22Rv1 (cell line): ENCODE measurements at regions not wholly inside any gene's neighbourhood (a gene's known extent, or its start where the extent isn't known, plus 50 kb on each side); places are given as distances from the start of the nearest gene placed in this dataset.

ENCODE experiments used
- H3K27ac ChIP-seq: fragments of 450-650 bp; 2 replicates; pipeline ENCODE4 v1.5.1; 2017
- ZFX ChIP-seq: fragments of 450-650 bp; IDR thresholded peaks from 2 replicates; pipeline ENCODE4 v1.6.1; 2017; ENCODE audit warnings: antibody characterized with exemption, borderline replicate concordance
- TF ChIP-seq, protein P1 (sequence below): fragments of 450-650 bp; IDR thresholded peaks from 2 replicates; pipeline ENCODE4 v1.5.1; 2017; ENCODE audit warnings: mild to moderate bottlenecking

DNA sequence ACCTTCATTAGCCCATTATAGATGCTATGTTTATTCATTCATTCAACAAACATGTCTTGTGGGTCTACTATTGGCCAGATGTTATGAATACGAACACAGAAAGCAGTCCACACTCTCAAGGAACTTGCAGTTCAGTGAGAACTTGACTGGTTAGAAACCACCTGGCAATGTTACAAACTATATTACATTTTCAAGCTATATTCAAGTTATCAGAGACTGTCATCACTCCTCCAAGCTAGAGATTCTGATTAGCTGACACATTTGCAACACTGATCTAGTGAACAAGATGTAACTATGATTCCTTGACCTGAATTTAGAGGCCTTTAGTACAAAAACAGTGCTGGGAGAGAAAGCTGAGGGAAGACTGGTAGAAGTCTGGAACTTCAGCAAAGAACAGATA, 170.7 kb upstream of the EEA1 start:
- H3K27ac ChIP-seq, result no peak overlapping the region
- no peak for TF ChIP-seq ZFX
- TF ChIP-seq, protein P1, sequence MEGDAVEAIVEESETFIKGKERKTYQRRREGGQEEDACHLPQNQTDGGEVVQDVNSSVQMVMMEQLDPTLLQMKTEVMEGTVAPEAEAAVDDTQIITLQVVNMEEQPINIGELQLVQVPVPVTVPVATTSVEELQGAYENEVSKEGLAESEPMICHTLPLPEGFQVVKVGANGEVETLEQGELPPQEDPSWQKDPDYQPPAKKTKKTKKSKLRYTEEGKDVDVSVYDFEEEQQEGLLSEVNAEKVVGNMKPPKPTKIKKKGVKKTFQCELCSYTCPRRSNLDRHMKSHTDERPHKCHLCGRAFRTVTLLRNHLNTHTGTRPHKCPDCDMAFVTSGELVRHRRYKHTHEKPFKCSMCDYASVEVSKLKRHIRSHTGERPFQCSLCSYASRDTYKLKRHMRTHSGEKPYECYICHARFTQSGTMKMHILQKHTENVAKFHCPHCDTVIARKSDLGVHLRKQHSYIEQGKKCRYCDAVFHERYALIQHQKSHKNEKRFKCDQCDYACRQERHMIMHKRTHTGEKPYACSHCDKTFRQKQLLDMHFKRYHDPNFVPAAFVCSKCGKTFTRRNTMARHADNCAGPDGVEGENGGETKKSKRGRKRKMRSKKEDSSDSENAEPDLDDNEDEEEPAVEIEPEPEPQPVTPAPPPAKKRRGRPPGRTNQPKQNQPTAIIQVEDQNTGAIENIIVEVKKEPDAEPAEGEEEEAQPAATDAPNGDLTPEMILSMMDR, result no peak

- no peak for TF ChIP-seq ZFX
- TF ChIP-seq, protein P1, result no peak
- H3K27ac ChIP-seq, result no peak overlapping the region
Observed at GRCh38 chr12:93100610-93101009, 171.5 kb upstream of the EEA1 start.

DNA sequence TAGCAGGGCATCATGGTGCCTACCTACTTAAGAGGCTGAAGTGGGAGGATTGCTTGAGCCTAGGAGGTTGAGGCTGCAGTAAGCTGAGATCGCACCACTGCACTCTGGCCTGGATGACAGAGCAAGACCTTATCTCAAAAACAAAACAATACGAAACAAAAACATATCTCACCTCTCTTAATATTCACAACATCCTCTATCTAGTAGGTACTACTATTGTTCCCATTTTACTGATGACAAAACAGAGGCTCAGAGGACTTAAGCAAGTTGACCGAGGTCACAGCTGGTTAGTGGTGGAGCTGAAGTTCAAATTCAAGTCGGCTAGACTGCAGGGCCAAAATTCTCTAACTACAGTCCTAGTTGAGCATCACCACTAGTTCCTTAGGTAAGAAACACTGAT, 172.3 kb upstream of the EEA1 start:
- no peak overlapping the region for H3K27ac ChIP-seq
- no peak for TF ChIP-seq ZFX
- TF ChIP-seq, protein P1, result no peak

- TF ChIP-seq, protein P1, result no peak
- no peak for TF ChIP-seq ZFX
- no peak overlapping the region for H3K27ac ChIP-seq
Observed at GRCh38 chr12:93102312-93102711, 173.2 kb upstream of the EEA1 start.

- TF ChIP-seq, protein P1, result no peak
- no peak for TF ChIP-seq ZFX
- no peak overlapping the region for H3K27ac ChIP-seq
Observed at GRCh38 chr12:93102744-93103143, 173.6 kb upstream of the EEA1 start.

- no peak for TF ChIP-seq ZFX
- TF ChIP-seq, protein P1, result no peak
- H3K27ac ChIP-seq, result no peak overlapping the region
Observed at GRCh38 chr12:93103154-93103553, 174.1 kb upstream of the EEA1 start.

DNA sequence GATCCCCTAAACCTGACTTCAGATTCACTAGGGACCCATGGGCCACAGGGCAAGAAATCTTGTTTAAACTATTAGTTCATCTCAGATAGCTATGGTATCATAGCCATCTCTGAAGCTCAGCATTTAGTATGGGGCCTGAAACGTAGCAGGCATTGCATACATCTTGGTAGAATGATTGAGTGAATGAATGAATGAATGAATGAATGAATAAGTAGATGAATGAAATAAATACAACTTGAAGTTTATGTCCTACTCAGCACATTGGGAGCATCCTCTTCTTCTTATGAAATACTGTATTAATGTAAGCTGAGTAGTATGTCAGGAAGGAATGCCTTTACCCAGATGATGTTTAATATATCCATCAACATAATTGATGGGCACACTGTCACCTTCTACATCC, 175.4 kb upstream of the EEA1 start:
- TF ChIP-seq, protein P1, result no peak

GRCh38 chr12:93106910-93107309, 177.8 kb upstream of the EEA1 start:
- H3K27ac ChIP-seq, result no peak overlapping the region

More for the DNA sequence above, 175.4 kb upstream of the EEA1 start:
- no peak overlapping the region for H3K27ac ChIP-seq

More at GRCh38 chr12:93106910-93107309, 177.8 kb upstream of the EEA1 start:
- TF ChIP-seq, protein P1, result no peak
- TF ChIP-seq ZFX, result no peak
